GM12891 (cell line): ENCODE measurements at regions not wholly inside any gene's neighbourhood (a gene's known extent, or its start where the extent isn't known, plus 50 kb on each side); places are given as distances from the start of the nearest gene placed in this dataset.
A peak's percentile ranks its signal among the peaks of the same experiment; 100 is the strongest.

ENCODE experiments used
- DNase-seq: peaks from one replicate; pipeline ENCODE4 v3.0.0; 2011; ENCODE audit warnings: low spot score; ENCODE audit not compliant: insufficient read length
- FAIRE-seq: peaks from 2 replicates; lab custom pipeline; 2011; peaks lifted over from hg19 to GRCh38; lab: Jason Lieb, UNC
- PAX5 ChIP-seq: IDR thresholded peaks from 2 replicates; pipeline ENCODE4 v1.6.1; 2011; ENCODE audit warnings: low read length, moderate library complexity, mild to moderate bottlenecking; ENCODE audit not compliant: insufficient read depth, severe bottlenecking
- POLR2A ChIP-seq: IDR thresholded peaks from 2 replicates; pipeline ENCODE4 v1.6.1; 2011; ENCODE audit warnings: low read depth, low read length, control low read depth
- POLR2AphosphoS5 ChIP-seq: IDR thresholded peaks from 2 replicates; pipeline ENCODE4 v1.6.1; 2011; ENCODE audit warnings: low read depth, low read length, control low read depth
- POU2F2 ChIP-seq: IDR thresholded peaks from 2 replicates; pipeline ENCODE4 v1.6.1; 2011; ENCODE audit warnings: low read depth, mild to moderate bottlenecking, control low read depth, low read length, moderate library complexity
- SPI1 ChIP-seq: IDR thresholded peaks from 2 replicates; pipeline ENCODE4 v1.6.1; 2011; ENCODE audit warnings: low read depth, low read length, control low read depth
- TAF1 ChIP-seq: IDR thresholded peaks from 2 replicates; pipeline ENCODE4 v1.6.1; 2011; ENCODE audit warnings: low read depth, low read length, control low read depth

GRCh38 chr3:104102386-104102785 lies 1264.3 kb upstream of the ALCAM start:
- FAIRE-seq = peak; percentile 82
- no peak for TF ChIP-seq TAF1
- no peak for TF ChIP-seq PAX5
- TF ChIP-seq POLR2AphosphoS5 = no peak
- no peak for TF ChIP-seq POLR2A
- TF ChIP-seq SPI1 = no peak
- TF ChIP-seq POU2F2 = no peak
- peak; percentile 15 for DNase-seq

DNA sequence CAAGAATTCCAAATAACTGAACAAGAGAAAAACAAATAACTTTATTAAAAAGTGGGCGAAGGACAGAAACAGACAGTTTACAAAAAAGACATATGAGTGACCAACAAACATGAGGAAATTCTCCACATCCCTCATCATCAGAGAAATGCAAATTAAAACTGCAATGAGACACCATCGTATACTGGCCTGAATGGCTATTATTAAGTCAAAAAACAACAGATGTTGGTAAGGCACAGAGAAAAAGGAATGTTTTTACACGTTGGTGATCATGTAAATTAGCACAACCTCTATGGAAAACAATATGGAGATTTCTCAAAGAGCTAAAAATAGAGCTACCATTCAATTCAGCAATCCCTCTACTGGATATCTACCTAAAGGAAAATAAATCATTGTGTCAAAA lies 1260.4 kb upstream of the ALCAM start:
- no peak for TF ChIP-seq POLR2A
- no peak for TF ChIP-seq TAF1
- no peak for TF ChIP-seq PAX5
- TF ChIP-seq SPI1 = no peak
- no peak for TF ChIP-seq POU2F2
- TF ChIP-seq POLR2AphosphoS5 = no peak
- FAIRE-seq = no peak
- DNase-seq = no peak

DNA sequence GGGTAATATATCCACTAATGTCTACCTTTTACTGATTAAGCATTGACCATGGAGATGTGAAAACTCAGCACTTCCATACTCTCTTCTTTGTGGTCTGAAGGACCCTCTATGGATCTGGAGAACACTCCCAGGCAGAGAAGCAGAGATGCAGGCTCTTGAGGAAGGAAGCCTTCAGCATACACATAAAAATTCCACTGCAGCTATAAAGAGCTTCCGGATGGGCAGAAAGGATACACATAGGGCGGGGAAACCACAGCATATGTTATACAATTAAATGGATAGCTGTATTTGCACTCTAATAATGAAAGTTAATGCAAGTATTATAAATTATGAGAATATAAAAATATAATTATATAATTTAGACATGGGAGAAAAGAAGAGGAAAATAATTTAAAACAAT lies 1258.2 kb upstream of the ALCAM start:
- FAIRE-seq (no peak), DNase-seq (no peak)
- no peak for TF ChIP-seq POU2F2

DNA sequence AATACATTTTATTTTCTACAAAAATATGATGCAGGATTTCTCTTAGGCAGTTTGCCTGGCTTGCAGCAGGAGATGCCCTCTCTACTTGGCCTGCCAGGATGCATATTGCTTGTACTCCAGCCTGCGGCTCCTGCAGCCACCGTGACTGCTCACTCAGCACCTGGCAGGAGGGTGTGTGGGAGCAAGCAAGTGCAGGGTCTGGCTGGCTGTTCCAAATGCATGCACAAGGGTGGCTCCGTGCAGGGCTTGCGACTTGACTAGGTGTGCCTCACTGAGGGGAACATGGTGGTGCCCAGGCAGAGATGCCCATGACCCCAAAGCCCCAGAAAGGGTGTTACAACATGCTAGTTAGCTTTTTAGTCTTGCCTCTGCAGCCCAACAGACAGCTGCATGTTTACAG lies 1240.2 kb upstream of the ALCAM start:
- no peak for FAIRE-seq
- DNase-seq = no peak
- TF ChIP-seq TAF1 (no peak), POU2F2 (no peak), PAX5 (no peak), POLR2A (no peak), POLR2AphosphoS5 (no peak), SPI1 (no peak)

GRCh38 chr3:104126864-104127553 lies 1239.7 kb upstream of the ALCAM start:
- no peak for TF ChIP-seq POU2F2
- FAIRE-seq (no peak), DNase-seq (no peak)

DNA sequence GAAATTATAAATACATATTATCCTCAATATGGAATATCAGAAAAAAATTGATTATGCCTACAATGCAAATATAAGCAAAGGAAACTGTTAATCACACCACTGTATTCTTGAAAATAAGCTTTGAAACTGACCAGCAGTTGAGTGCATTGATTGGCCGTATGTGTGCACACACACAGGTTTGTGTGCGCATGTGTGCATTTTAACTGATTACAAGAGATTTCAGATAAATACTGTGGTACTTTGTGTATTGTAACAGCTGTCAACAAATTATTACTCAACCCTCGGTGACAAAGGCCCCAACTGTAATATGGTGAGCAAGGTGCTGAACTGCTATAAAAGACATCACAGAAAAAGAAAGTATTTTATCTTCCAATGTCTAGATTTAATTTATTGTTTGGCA lies 1238.9 kb upstream of the ALCAM start:
- TF ChIP-seq POLR2AphosphoS5 (no peak), TAF1 (no peak), POLR2A (no peak), SPI1 (no peak), POU2F2 (no peak), PAX5 (no peak)
- DNase-seq (no peak), FAIRE-seq (no peak)

DNA sequence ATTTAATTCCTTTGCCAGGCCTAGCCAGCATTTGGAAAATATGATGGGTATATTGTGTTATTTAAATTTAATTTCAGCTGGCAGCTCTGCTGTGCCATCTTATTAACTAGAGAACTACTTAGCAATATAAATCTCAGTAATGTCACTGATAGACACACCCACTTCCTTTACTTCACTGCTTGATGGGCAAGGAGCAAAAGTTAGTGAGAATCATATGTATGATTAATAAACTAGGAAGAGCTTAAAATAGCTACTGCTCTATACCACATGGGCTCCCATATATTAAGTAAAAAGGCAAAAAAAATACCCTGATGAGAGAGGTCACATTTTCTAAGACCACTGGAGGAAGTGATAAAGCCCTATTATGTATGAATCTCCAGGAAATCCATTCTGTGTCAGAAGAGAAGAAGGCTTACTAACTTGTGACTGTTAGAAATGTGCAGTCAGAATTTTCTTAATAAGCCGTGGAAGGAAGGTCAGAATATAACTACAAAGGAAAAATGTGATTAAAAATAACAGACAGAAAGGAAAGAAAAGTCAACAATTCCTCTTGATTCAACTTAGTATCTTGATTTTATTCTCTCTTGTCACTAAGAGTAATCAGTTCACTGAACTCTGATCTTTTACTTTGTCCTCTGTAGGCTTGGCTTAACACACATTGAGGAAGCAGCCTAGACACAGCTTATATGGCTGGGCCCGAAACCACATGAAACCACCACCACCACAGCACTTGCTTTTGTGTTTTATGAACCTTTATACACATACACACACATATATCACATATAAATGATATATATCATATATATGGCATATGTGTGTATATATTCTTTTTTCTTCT lies 1233.9 kb upstream of the ALCAM start:
- TF ChIP-seq POU2F2 = no peak
- no peak for TF ChIP-seq SPI1
- TF ChIP-seq PAX5 = no peak
- TF ChIP-seq TAF1 = no peak
- TF ChIP-seq POLR2AphosphoS5 = no peak
- TF ChIP-seq POLR2A = no peak
- DNase-seq (no peak), FAIRE-seq (no peak)

DNA sequence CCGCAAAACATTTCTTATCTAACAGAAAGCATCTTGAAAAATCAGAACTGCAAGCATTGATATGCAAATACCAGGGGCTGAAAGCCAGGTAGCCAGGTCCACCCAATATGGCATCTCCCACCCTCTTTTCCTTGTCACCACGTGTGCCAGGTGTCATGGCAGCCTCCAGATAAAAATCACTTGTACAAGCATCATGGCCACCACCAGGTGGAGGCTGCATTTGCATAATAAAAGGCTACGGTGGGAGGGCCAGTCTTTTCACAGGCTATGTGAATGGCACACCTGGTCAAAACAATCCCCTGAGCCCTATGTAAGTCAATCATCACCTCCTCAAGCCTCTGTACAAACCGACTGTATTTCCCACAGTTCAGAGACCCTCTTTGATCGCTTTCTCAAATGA lies 1233.1 kb upstream of the ALCAM start:
- TF ChIP-seq POLR2A (no peak), TAF1 (no peak), SPI1 (no peak), POU2F2 (no peak), PAX5 (no peak)
- DNase-seq = no peak
- no peak for FAIRE-seq

- FAIRE-seq (no peak), DNase-seq (no peak)
- TF ChIP-seq POLR2AphosphoS5 = no peak
- no peak for TF ChIP-seq PAX5
- no peak for TF ChIP-seq POU2F2
- no peak for TF ChIP-seq POLR2A
- TF ChIP-seq TAF1 = no peak
- TF ChIP-seq SPI1 = no peak
These were observed 1229.6 kb upstream of the ALCAM start for GRCh38 chr3:104137116-104137515.

GRCh38 chr3:104145164-104145563 lies 1221.5 kb upstream of the ALCAM start:
- FAIRE-seq (no peak), DNase-seq (no peak)
- TF ChIP-seq SPI1 (no peak), TAF1 (no peak), POLR2A (no peak), POU2F2 (no peak), POLR2AphosphoS5 (no peak), PAX5 (no peak)
